B cell (primary cell): ENCODE measurements at regions not wholly inside any gene's neighbourhood (a gene's known extent, or its start where the extent isn't known, plus 50 kb on each side); places are given as distances from the start of the nearest gene placed in this dataset.

ENCODE experiments used
- CTCF ChIP-seq: fragments of 200-600 bp; IDR thresholded peaks from one replicate; pipeline ENCODE4 v1.8.0; 2022; ENCODE audit warnings: antibody characterized with exemption, mild to moderate bottlenecking
- EZH2 ChIP-seq: IDR thresholded peaks from 2 replicates; pipeline ENCODE4 v1.6.1; 2012; ENCODE audit warnings: borderline replicate concordance, low read depth, mild to moderate bottlenecking, moderate library complexity, low read length; ENCODE audit not compliant: insufficient read depth, poor library complexity, severe bottlenecking

GRCh38 chr2:188096910-188097309, 194.8 kb upstream of the GULP1 start:
- TF ChIP-seq CTCF, result no peak
- TF ChIP-seq EZH2, result no peak
